ENCODE measurements at regions not wholly inside any gene's neighbourhood (a gene's known extent, or its start where the extent isn't known, plus 50 kb on each side); places are given as distances from the start of the nearest gene placed in this dataset.
"Not testable (repeated sequence)": the region's sequence is repeated elsewhere in the genome, so short reads cannot be mapped to it uniquely, and the experiment has no call there.

GRCh38 chr6:69465866-69466265, 330.9 kb downstream of the LMBRD1 start:
- H4K20me1 ChIP-seq (replicated peaks; ENCODE audit: control insufficient read depth, extremely low read depth, insufficient read depth, low read length): no peaks in the 10 kb centered on the region
- no peak overlapping the region for H3K27ac ChIP-seq (ENCODE audit: insufficient read depth, low read depth, low read length)
- no peak overlapping the region for H2AFZ ChIP-seq (ENCODE audit: low read depth, low read length)
- no peak overlapping the region for H3K4me2 ChIP-seq (ENCODE audit: insufficient read depth, low read length)
- intact Hi-C loops (cut with micrococcal nuclease) (no loop called here), dilution Hi-C loops (cut with MboI; ENCODE audit: extremely low pct_ligation_motif_present, low sequenced_read_pairs) (no loop called here)
- no peak overlapping the region for H3K9ac ChIP-seq (replicated peaks; ENCODE audit: extremely low read depth, insufficient read depth, low read length)
- no peak overlapping the region for H3K4me3 ChIP-seq (replicated peaks in 1 of 3; ENCODE audit: insufficient read depth in 1 of 3, low read depth in 1 of 3, low read length in 3 of 3)
- ChIA-PET CTCF (no interaction called here), POLR2A (no interaction called here)
- no peaks in the 10 kb centered on the region for H3K27me3 ChIP-seq (ENCODE audit: control insufficient read depth in 2 of 2, insufficient read depth in 2 of 2, low read length in 2 of 2)
- no peaks in the 10 kb centered on the region for H3K36me3 ChIP-seq (ENCODE audit: control insufficient read depth in 2 of 2, extremely low read depth in 1 of 2, insufficient read depth in 2 of 2, low read length in 2 of 2)
- BruUV-seq (replicated peaks): no TSS peak
- FAIRE-seq (no peak), DNase-seq (ENCODE audit: low read depth, low spot score) (no peak)
- H3K9me3 ChIP-seq (replicated peaks; ENCODE audit: control insufficient read depth, insufficient read depth, low read length): peaks cover 5% of the 10 kb centered on the region
- H3K9me1 ChIP-seq (replicated peaks; ENCODE audit: control insufficient read depth, extremely low read depth, insufficient read depth, low read length): no peaks in the 10 kb centered on the region
- no peaks in the 10 kb centered on the region for H3K4me1 ChIP-seq (ENCODE audit: control insufficient read depth, extremely low read depth, insufficient read depth, low read length)
- no peaks in the 10 kb centered on the region for H3K79me2 ChIP-seq (ENCODE audit: control insufficient read depth, insufficient read depth, low read length)
- TF ChIP-seq POLR2AphosphoS5 (IDR thresholded peaks at IDR 0.05; ENCODE audit: insufficient read depth, low read depth, low read length) (no peak), MAX (IDR thresholded peaks at IDR 0.05; ENCODE audit: insufficient read depth, insufficient read length) (no peak), MYC (IDR thresholded peaks at IDR 0.05; ENCODE audit: low read depth, low read length) (no peak), POLR2A (IDR thresholded peaks at IDR 0.05; ENCODE audit: low read depth, low read length) (no peak)

GRCh38 chr6:69456086-69456485, 340.7 kb downstream of the LMBRD1 start:
- Histone ChIP-seq H3K27me3 (ENCODE audit: control insufficient read depth in 2 of 2, insufficient read depth in 2 of 2, low read length in 2 of 2) (no peaks in the 10 kb centered on the region), H3K36me3 (ENCODE audit: control insufficient read depth in 2 of 2, extremely low read depth in 1 of 2, insufficient read depth in 2 of 2, low read length in 2 of 2) (no peaks in the 10 kb centered on the region), H3K4me1 (ENCODE audit: control insufficient read depth, extremely low read depth, insufficient read depth, low read length) (no peaks in the 10 kb centered on the region), H3K4me3 (replicated peaks in 1 of 3; ENCODE audit: insufficient read depth in 1 of 3, low read depth in 1 of 3, low read length in 3 of 3) (no peak overlapping the region), H3K9me1 (replicated peaks; ENCODE audit: control insufficient read depth, extremely low read depth, insufficient read depth, low read length) (no peaks in the 10 kb centered on the region), H3K9ac (replicated peaks; ENCODE audit: extremely low read depth, insufficient read depth, low read length) (no peak overlapping the region), H2AFZ (ENCODE audit: low read depth, low read length) (no peak overlapping the region), H4K20me1 (replicated peaks; ENCODE audit: control insufficient read depth, extremely low read depth, insufficient read depth, low read length) (no peaks in the 10 kb centered on the region), H3K79me2 (ENCODE audit: control insufficient read depth, insufficient read depth, low read length) (no peaks in the 10 kb centered on the region), H3K9me3 (replicated peaks; ENCODE audit: control insufficient read depth, insufficient read depth, low read length) (peaks cover 2% of the 10 kb centered on the region), H3K27ac (ENCODE audit: insufficient read depth, low read depth, low read length) (no peak overlapping the region), H3K4me2 (ENCODE audit: insufficient read depth, low read length) (no peak overlapping the region)
- intact Hi-C loops (cut with micrococcal nuclease) (no loop called here), dilution Hi-C loops (cut with MboI; ENCODE audit: extremely low pct_ligation_motif_present, low sequenced_read_pairs) (no loop called here)
- FAIRE-seq (no peak), DNase-seq (ENCODE audit: low read depth, low spot score) (no peak)
- TF ChIP-seq MYC (IDR thresholded peaks at IDR 0.05; ENCODE audit: low read depth, low read length) (no peak), GATA2 (IDR thresholded peaks at IDR 0.05; ENCODE audit: insufficient read depth, insufficient read length, low read depth, low read length) (no peak), POLR2AphosphoS5 (IDR thresholded peaks at IDR 0.05; ENCODE audit: insufficient read depth, low read depth, low read length) (no peak), JUN (IDR thresholded peaks at IDR 0.05; ENCODE audit: borderline replicate concordance, insufficient read depth, insufficient read length, low read depth) (no peak), MAX (IDR thresholded peaks at IDR 0.05; ENCODE audit: insufficient read depth, insufficient read length) (no peak), FOS (IDR thresholded peaks at IDR 0.05; ENCODE audit: borderline replicate concordance, insufficient read depth, low read length) (no peak), POLR2A (IDR thresholded peaks at IDR 0.05; ENCODE audit: low read depth, low read length) (no peak), CTCF (IDR thresholded peaks at IDR 0.05; ENCODE audit: extremely low read depth in 1 of 2, insufficient read depth in 1 of 2, low read depth in 1 of 2, low read length in 2 of 2) (no peak), EZH2 (IDR thresholded peaks at IDR 0.05; ENCODE audit: borderline replicate concordance, low read depth, low read length, severe bottlenecking) (no peak)
- BruUV-seq (replicated peaks): no TSS peak
- CTCF ChIA-PET: interaction anchor here (0.9 kb wide), 1 partner anchor 8 kb away, joined by 3 read pairs; no protein-coding TSS in a partner anchor
- POLR2A ChIA-PET: no interaction called here

- H4K20me1 ChIP-seq (replicated peaks; ENCODE audit: control insufficient read depth, extremely low read depth, insufficient read depth, low read length); H3K9ac ChIP-seq (replicated peaks; ENCODE audit: extremely low read depth, insufficient read depth, low read length); H3K4me2 ChIP-seq (ENCODE audit: insufficient read depth, low read length); H3K27ac ChIP-seq (ENCODE audit: insufficient read depth, low read depth, low read length); H2AFZ ChIP-seq (ENCODE audit: low read depth, low read length); CTCF ChIA-PET; H3K4me1 ChIP-seq (ENCODE audit: control insufficient read depth, extremely low read depth, insufficient read depth, low read length); H3K36me3 ChIP-seq (ENCODE audit: control insufficient read depth in 2 of 2, extremely low read depth in 1 of 2, insufficient read depth in 2 of 2, low read length in 2 of 2); DNase-seq (ENCODE audit: low read depth, low spot score); H3K9me1 ChIP-seq (replicated peaks; ENCODE audit: control insufficient read depth, extremely low read depth, insufficient read depth, low read length); H3K27me3 ChIP-seq (ENCODE audit: control insufficient read depth in 2 of 2, insufficient read depth in 2 of 2, low read length in 2 of 2); POLR2A ChIA-PET; dilution Hi-C loops (cut with MboI; ENCODE audit: extremely low pct_ligation_motif_present, low sequenced_read_pairs); BruUV-seq (replicated peaks); H3K79me2 ChIP-seq (ENCODE audit: control insufficient read depth, insufficient read depth, low read length); FAIRE-seq; H3K4me3 ChIP-seq (replicated peaks in 1 of 3; ENCODE audit: insufficient read depth in 1 of 3, low read depth in 1 of 3, low read length in 3 of 3); intact Hi-C loops (cut with micrococcal nuclease); H3K9me3 ChIP-seq (replicated peaks; ENCODE audit: control insufficient read depth, insufficient read depth, low read length): not testable (repeated sequence)
Observed at GRCh38 chr6:69454619-69455018, 342.2 kb downstream of the LMBRD1 start.
